Upper lobe of left lung (tissue), 6 donors: ENCODE measurements at regions not wholly inside any gene's neighbourhood (a gene's known extent, or its start where the extent isn't known, plus 50 kb on each side); places are given as distances from the start of the nearest gene placed in this dataset.

Experiments used
- ATAC-seq, 2 donors: fragments of 200-7000 bp; cut with Tn5 transposase; one replicate each; pipeline ENCODE4 v1.9.1; 2022; ENCODE audit warnings: mild to moderate bottlenecking in 2 of 2, moderate library complexity in 2 of 2; ENCODE audit not compliant: low FRiP score in 2 of 2
- DNase-seq, 2 donors: peaks; one replicate each; pipeline ENCODE4 v3.0.0-alpha.2; 2019 to 2020
- H3K27ac ChIP-seq, 4 donors: fragments of 200-600 bp; sonication (generic); one replicate each; pipeline ENCODE4 v1.5.1; 2016 to 2019
- H3K27me3 ChIP-seq, 4 donors: fragments of 200-600 bp; sonication (generic); one replicate each; pipeline ENCODE4 v1.5.1; 2017 to 2019
- H3K36me3 ChIP-seq, 4 donors: fragments of 200-600 bp; sonication (generic); one replicate each; pipeline ENCODE4 v1.5.1; 2016 to 2019
- H3K4me1 ChIP-seq, 4 donors: fragments of 200-600 bp; sonication (generic); one replicate each; pipeline ENCODE4 v1.5.1; 2018 to 2019
- H3K4me3 ChIP-seq, 4 donors: fragments of 200-600 bp; sonication (generic); one replicate each; pipeline ENCODE4 v1.5.1; 2017 to 2019; ENCODE audit warnings: mild to moderate bottlenecking in 2 of 4, moderate library complexity in 1 of 4
- H3K9me3 ChIP-seq, 4 donors: fragments of 200-600 bp; sonication (generic); one replicate each; pipeline ENCODE4 v1.5.1; 2018 to 2019
- EP300 ChIP-seq, 4 donors: sonication (generic); formaldehyde crosslinking; IDR thresholded peaks; one replicate each; pipeline ENCODE4 v1.5.1; 2017; ENCODE audit warnings: antibody characterized with exemption in 4 of 4, control low read depth in 2 of 4
- POLR2A ChIP-seq, 4 donors: fragments of 450-650 bp; IDR thresholded peaks; one replicate each; pipeline ENCODE4 v1.5.1; 2016 to 2017; ENCODE audit warnings: antibody characterized with exemption in 4 of 4, mild to moderate bottlenecking in 2 of 4
- POLR2AphosphoS5 ChIP-seq, 2 donors: sonication (generic); formaldehyde crosslinking; IDR thresholded peaks; one replicate each; pipeline ENCODE4 v1.5.1; 2017; ENCODE audit warnings: antibody characterized with exemption in 2 of 2
- WGBS, 2 donors: methylation state at CpG; one replicate each; pipeline ENCODE4 v1.1.5; 2017 to 2018; 5-methylcytosine and 5-hydroxymethylcytosine counted together
- TF ChIP-seq, protein P1 (sequence below), 6 experiments: fragments of 450-650 bp in 4 of 6; fragments of 200-600 bp in 2 of 6; sonication (generic) in 2 of 6; IDR thresholded peaks; one replicate each; pipeline ENCODE4 v1.5.1; 2016 to 2019; ENCODE audit warnings: antibody characterized with exemption in 6 of 6
- donor health status: DM: no; HTN: no; CAD: no; lungs with moderate emphysema.
- donor health status: DM: no; HTN: yes; CAD: no; lungs with severe emphysema.

DNA sequence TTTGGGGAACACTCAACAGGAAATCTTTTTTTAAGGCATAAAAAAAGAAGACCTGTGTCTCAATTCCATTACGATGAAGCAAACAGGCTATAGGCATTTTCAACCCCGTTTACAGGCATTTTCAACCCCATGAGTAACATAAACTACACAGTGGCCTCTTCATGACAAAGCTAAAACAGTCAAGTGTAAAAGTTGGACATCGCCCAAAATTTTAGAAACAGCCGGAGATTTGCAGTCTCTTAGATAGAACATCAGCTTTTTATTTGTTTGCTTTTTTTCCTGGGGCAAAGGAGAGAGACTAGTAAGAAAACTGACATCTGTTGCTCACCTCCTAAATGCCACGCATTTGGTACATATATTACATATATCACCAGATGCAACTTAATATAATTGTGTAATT lies 173.7 kb downstream of the CMPK2 start:
- no peak overlapping the region for H3K27ac ChIP-seq
- TF ChIP-seq EP300 (IDR thresholded peaks at IDR 0.05) (no peak), POLR2AphosphoS5 (IDR thresholded peaks at IDR 0.05) (no peak), POLR2A (IDR thresholded peaks at IDR 0.05) (no peak)
- TF ChIP-seq, protein P1, sequence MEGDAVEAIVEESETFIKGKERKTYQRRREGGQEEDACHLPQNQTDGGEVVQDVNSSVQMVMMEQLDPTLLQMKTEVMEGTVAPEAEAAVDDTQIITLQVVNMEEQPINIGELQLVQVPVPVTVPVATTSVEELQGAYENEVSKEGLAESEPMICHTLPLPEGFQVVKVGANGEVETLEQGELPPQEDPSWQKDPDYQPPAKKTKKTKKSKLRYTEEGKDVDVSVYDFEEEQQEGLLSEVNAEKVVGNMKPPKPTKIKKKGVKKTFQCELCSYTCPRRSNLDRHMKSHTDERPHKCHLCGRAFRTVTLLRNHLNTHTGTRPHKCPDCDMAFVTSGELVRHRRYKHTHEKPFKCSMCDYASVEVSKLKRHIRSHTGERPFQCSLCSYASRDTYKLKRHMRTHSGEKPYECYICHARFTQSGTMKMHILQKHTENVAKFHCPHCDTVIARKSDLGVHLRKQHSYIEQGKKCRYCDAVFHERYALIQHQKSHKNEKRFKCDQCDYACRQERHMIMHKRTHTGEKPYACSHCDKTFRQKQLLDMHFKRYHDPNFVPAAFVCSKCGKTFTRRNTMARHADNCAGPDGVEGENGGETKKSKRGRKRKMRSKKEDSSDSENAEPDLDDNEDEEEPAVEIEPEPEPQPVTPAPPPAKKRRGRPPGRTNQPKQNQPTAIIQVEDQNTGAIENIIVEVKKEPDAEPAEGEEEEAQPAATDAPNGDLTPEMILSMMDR (IDR thresholded peaks at IDR 0.05) = no peak
- no peaks in the 10 kb centered on the region for H3K4me1 ChIP-seq
- WGBS, 2 donors = 50 to 51% methylated on average over 5 of the region's 5 CpGs
- DNase-seq = no peak
- ATAC-seq = no peak
- H3K9me3 ChIP-seq = peaks cover 0 to 3% (median 0%) of the 10 kb centered on the region in 4 donors
- no peaks in the 10 kb centered on the region for H3K27me3 ChIP-seq
- no peak overlapping the region for H3K4me3 ChIP-seq
- H3K36me3 ChIP-seq = no peaks in the 10 kb centered on the region

DNA sequence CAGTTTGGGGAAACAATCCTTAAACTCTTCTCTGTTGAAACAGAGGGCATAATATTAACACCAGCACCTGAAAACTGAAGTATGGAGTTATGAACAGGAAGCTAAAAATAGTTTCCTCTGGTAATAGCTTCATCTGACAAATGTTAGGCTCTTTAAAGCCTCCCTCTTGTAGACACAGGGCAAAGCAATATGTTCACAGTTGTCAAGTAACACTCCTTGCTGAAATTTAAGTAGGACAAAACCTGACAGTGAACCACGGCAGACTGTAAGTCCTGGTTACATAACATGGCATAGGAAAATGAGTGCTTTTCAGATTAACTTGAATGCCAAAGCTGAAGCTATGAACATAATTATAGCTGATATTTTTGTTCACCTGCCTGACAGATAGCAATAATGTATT lies 172.9 kb downstream of the CMPK2 start:
- H3K27me3 ChIP-seq = no peaks in the 10 kb centered on the region
- DNase-seq = no peak
- TF ChIP-seq POLR2A (IDR thresholded peaks at IDR 0.05) (no peak), POLR2AphosphoS5 (IDR thresholded peaks at IDR 0.05) (no peak), EP300 (IDR thresholded peaks at IDR 0.05) (no peak)
- TF ChIP-seq, protein P1 (IDR thresholded peaks at IDR 0.05) = no peak
- no peak overlapping the region for H3K27ac ChIP-seq
- no peaks in the 10 kb centered on the region for H3K36me3 ChIP-seq
- ATAC-seq = no peak
- H3K9me3 ChIP-seq = no peaks in the 10 kb centered on the region
- 53 to 57% methylated on average over 1 of the region's 1 CpG for WGBS, 2 donors
- H3K4me1 ChIP-seq = no peaks in the 10 kb centered on the region
- H3K4me3 ChIP-seq = no peak overlapping the region

- DNase-seq (peak in 1 of 2 donors; percentile 3), ATAC-seq (no peak)
- no peaks in the 10 kb centered on the region for H3K27me3 ChIP-seq
- WGBS, 2 donors = 46 to 60% methylated on average over 6 of the region's 6 CpGs
- H3K4me1 ChIP-seq = no peaks in the 10 kb centered on the region
- H3K9me3 ChIP-seq = no peaks in the 10 kb centered on the region
- TF ChIP-seq, protein P1 (IDR thresholded peaks at IDR 0.05) = no peak
- TF ChIP-seq POLR2AphosphoS5 (IDR thresholded peaks at IDR 0.05) (no peak), EP300 (IDR thresholded peaks at IDR 0.05) (no peak), POLR2A (IDR thresholded peaks at IDR 0.05) (no peak)
- H3K4me3 ChIP-seq = no peak overlapping the region
- H3K27ac ChIP-seq = no peak overlapping the region
- no peaks in the 10 kb centered on the region for H3K36me3 ChIP-seq
These were observed 171.2 kb downstream of the CMPK2 start for GRCh38 chr2:6694555-6694954.

- Histone ChIP-seq H3K4me1 (no peaks in the 10 kb centered on the region), H3K4me3 (no peak overlapping the region), H3K36me3 (no peaks in the 10 kb centered on the region), H3K27ac (no peak overlapping the region), H3K9me3 (peaks cover 0 to 12% (median 4%) of the 10 kb centered on the region in 4 donors), H3K27me3 (no peaks in the 10 kb centered on the region)
- ATAC-seq = no peak
- no peak for TF ChIP-seq POLR2AphosphoS5 (IDR thresholded peaks at IDR 0.05)
- TF ChIP-seq, protein P1 (IDR thresholded peaks at IDR 0.05) = no peak
- no peak for TF ChIP-seq POLR2A (IDR thresholded peaks at IDR 0.05)
- TF ChIP-seq EP300 (IDR thresholded peaks at IDR 0.05) = no peak
- no peak for DNase-seq
- 73 to 74% methylated on average over 6 of the region's 6 CpGs for WGBS, 2 donors
These were observed 165.4 kb downstream of the CMPK2 start for GRCh38 chr2:6700335-6700734.

DNA sequence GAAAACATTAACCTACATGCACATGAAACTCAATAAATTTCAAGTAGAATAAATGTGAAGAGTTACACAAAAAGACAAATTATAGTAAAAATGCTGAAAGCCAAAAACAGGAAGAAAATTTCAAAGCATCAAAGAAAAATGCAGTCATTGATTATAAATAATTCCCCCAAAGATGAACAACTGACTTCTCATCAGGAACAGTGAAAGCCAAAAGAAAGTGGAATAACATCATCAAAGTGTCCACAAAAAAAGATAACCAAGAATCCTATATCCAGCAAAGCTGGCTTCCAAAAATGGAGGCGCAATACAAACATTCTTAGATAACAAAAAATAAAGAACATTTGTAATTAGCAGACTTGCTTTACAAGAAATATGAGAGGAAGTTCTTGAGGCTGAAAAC lies 161.6 kb downstream of the CMPK2 start:
- H3K27ac ChIP-seq = no peak overlapping the region
- H3K4me3 ChIP-seq = no peak overlapping the region
- H3K27me3 ChIP-seq = no peaks in the 10 kb centered on the region
- no peak for TF ChIP-seq POLR2A (IDR thresholded peaks at IDR 0.05)
- TF ChIP-seq EP300 (IDR thresholded peaks at IDR 0.05) = no peak
- TF ChIP-seq, protein P1 (IDR thresholded peaks at IDR 0.05) = no peak
- no peak for TF ChIP-seq POLR2AphosphoS5 (IDR thresholded peaks at IDR 0.05)
- DNase-seq (no peak), ATAC-seq (no peak)
- WGBS, 2 donors = 93 to 97% methylated on average over 1 of the region's 1 CpG
- H3K4me1 ChIP-seq = no peaks in the 10 kb centered on the region
- no peaks in the 10 kb centered on the region for H3K36me3 ChIP-seq
- peaks cover 0 to 12% (median 4%) of the 10 kb centered on the region in 4 donors for H3K9me3 ChIP-seq
